Neural progenitor cell (in vitro differentiated cells): ENCODE measurements at regions not wholly inside any gene's neighbourhood (a gene's known extent, or its start where the extent isn't known, plus 50 kb on each side); places are given as distances from the start of the nearest gene placed in this dataset.

ENCODE experiments used
- DNase-seq: peaks from one replicate; pipeline ENCODE4 v3.0.0-alpha.2; 2016; ENCODE audit warnings: low spot score
- H2AFZ ChIP-seq: fragments of 200-600 bp; sonication (generic); replicated peaks from 2 replicates; pipeline ENCODE4 v1.6.1; 2016; ENCODE audit warnings: antibody characterized with exemption
- H3F3A ChIP-seq: fragments of 200-600 bp; sonication (generic); 2 replicates; pipeline ENCODE4 v1.6.1; 2016; ENCODE audit warnings: antibody characterized with exemption, low read depth
- H3K27ac ChIP-seq: fragments of 200-600 bp; sonication (generic); 2 replicates; pipeline ENCODE4 v1.5.1; 2016; ENCODE audit warnings: mild to moderate bottlenecking
- H3K27me3 ChIP-seq: fragments of 200-600 bp; sonication (generic); 2 replicates; pipeline ENCODE4 v1.6.1; 2016; ENCODE audit warnings: mild to moderate bottlenecking, moderate library complexity
- H3K36me3 ChIP-seq: fragments of 200-600 bp; sonication (generic); 2 replicates; pipeline ENCODE4 v1.5.1; 2016
- H3K4me1 ChIP-seq: fragments of 200-600 bp; sonication (generic); 2 replicates; pipeline ENCODE4 v1.6.1; 2016; ENCODE audit warnings: mixed run types
- H3K4me2 ChIP-seq: fragments of 200-600 bp; sonication (generic); 2 replicates; pipeline ENCODE4 v1.6.1; 2016
- H3K4me3 ChIP-seq: fragments of 200-600 bp; sonication (generic); 2 replicates; pipeline ENCODE4 v1.5.1; 2016
- H3K79me2 ChIP-seq: fragments of 200-600 bp; sonication (generic); 2 replicates; pipeline ENCODE4 v1.6.1; 2016; ENCODE audit warnings: low read depth
- H3K9ac ChIP-seq: fragments of 200-600 bp; sonication (generic); 2 replicates; pipeline ENCODE4 v1.6.1; 2016
- H3K9me3 ChIP-seq: fragments of 200-600 bp; sonication (generic); 2 replicates; pipeline ENCODE4 v1.5.1; 2016; ENCODE audit warnings: low read depth
- H4K20me1 ChIP-seq: fragments of 200-600 bp; sonication (generic); 2 replicates; pipeline ENCODE4 v1.6.1; 2016; ENCODE audit warnings: low read depth
- H3K27ac Mint-ChIP-seq: 3 replicates; pipeline ENCODE4 v1.8.0; 2021; ENCODE audit warnings: mixed read lengths
- H3K27me3 Mint-ChIP-seq: 2 replicates; pipeline ENCODE4 v1.8.0; 2022; ENCODE audit warnings: low read depth, mild to moderate bottlenecking, inconsistent platforms, moderate library complexity, mixed read lengths; ENCODE audit not compliant: insufficient read depth
- H3K36me3 Mint-ChIP-seq: 3 replicates; pipeline ENCODE4 v1.8.0; 2021; ENCODE audit warnings: mixed read lengths
- H3K4me1 Mint-ChIP-seq: 3 replicates; pipeline ENCODE4 v1.8.0; 2021; ENCODE audit warnings: mixed read lengths
- H3K4me3 Mint-ChIP-seq: 3 replicates; pipeline ENCODE4 v1.8.0; 2021; ENCODE audit warnings: mild to moderate bottlenecking, moderate library complexity, mixed read lengths
- H3K9me3 Mint-ChIP-seq: 3 replicates; pipeline ENCODE4 v1.8.0; 2020; ENCODE audit warnings: mixed read lengths
- EZH2 ChIP-seq: fragments of 200-600 bp; sonication (generic); IDR thresholded peaks from 2 replicates; pipeline ENCODE4 v1.6.1; 2017; ENCODE audit warnings: antibody characterized with exemption, mild to moderate bottlenecking, moderate library complexity
- EZH2phosphoT487 ChIP-seq: fragments of 200-600 bp; sonication (generic); IDR thresholded peaks from 2 replicates; pipeline ENCODE4 v1.6.1; 2017; ENCODE audit warnings: antibody characterized with exemption
- TF ChIP-seq, protein P1 (sequence below): fragments of 200-600 bp; sonication (generic); IDR thresholded peaks from 2 replicates; pipeline ENCODE4 v1.5.1; 2017; ENCODE audit warnings: antibody characterized with exemption, mild to moderate bottlenecking

DNA sequence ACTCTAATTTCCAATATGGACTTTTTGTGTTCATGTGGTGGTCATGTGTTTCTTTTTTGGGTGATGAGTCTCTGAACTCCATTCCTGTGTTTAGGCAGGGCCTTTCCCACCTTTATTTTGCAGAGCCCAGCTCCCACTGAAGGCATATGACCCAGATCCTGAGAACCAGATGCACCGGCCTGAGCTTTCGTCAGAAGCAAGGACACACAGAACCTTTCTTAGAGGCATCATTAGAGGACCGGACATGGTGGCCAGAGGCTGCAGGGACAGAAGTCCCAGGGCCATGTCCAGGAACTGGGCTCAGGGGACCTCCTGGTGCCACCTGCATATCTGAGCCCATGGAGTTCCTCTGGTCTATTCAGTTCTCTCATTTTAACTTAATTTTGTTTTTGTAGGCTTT lies 200.9 kb upstream of the ZNF32 start:
- no peak overlapping the region for H3K4me3 Mint-ChIP-seq

DNA sequence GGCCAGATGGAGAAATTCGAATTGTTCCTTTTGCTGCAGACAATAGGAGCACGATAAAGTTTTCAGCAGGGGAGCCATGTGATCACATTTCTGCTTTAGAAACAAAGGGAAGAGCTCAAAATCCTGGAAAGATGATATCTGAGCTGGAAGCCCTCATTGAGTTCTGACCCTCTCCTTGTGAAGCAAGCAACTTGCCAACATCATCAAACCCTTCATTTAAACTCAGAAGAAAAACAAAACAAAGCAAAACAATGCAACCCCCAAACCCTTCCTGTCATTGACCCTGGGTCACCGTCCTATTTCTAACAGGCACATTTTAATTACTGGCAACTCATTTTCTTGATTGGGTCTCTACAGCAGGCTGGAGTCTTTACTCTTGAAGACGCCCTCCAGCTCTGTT lies 198.3 kb upstream of the ZNF32 start:
- Mint-ChIP-seq H3K4me3 (no peak overlapping the region), H3K27me3 (peaks cover 4% of the 10 kb centered on the region), H3K4me1 (peaks cover 3% of the 10 kb centered on the region), H3K9me3 (peaks cover 2% of the 10 kb centered on the region), H3K27ac (no peak overlapping the region), H3K36me3 (no peaks in the 10 kb centered on the region)
- no peak overlapping the region for H3K9ac ChIP-seq
- no peaks in the 10 kb centered on the region for H3F3A ChIP-seq
- TF ChIP-seq, protein P1, sequence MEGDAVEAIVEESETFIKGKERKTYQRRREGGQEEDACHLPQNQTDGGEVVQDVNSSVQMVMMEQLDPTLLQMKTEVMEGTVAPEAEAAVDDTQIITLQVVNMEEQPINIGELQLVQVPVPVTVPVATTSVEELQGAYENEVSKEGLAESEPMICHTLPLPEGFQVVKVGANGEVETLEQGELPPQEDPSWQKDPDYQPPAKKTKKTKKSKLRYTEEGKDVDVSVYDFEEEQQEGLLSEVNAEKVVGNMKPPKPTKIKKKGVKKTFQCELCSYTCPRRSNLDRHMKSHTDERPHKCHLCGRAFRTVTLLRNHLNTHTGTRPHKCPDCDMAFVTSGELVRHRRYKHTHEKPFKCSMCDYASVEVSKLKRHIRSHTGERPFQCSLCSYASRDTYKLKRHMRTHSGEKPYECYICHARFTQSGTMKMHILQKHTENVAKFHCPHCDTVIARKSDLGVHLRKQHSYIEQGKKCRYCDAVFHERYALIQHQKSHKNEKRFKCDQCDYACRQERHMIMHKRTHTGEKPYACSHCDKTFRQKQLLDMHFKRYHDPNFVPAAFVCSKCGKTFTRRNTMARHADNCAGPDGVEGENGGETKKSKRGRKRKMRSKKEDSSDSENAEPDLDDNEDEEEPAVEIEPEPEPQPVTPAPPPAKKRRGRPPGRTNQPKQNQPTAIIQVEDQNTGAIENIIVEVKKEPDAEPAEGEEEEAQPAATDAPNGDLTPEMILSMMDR, result no peak
- TF ChIP-seq EZH2 (no peak), EZH2phosphoT487 (no peak)
- no peaks in the 10 kb centered on the region for H3K36me3 ChIP-seq
- no peaks in the 10 kb centered on the region for H3K27me3 ChIP-seq
- H3K9me3 ChIP-seq, result no peaks in the 10 kb centered on the region
- peaks cover 3% of the 10 kb centered on the region for H3K4me1 ChIP-seq
- no peaks in the 10 kb centered on the region for H3K79me2 ChIP-seq
- no peak for DNase-seq
- no peak overlapping the region for H3K4me3 ChIP-seq
- no peak overlapping the region for H3K4me2 ChIP-seq
- H2AFZ ChIP-seq, result no peak overlapping the region
- H3K27ac ChIP-seq, result no peak overlapping the region
- no peaks in the 10 kb centered on the region for H4K20me1 ChIP-seq

More for the DNA sequence above, 200.9 kb upstream of the ZNF32 start:
- Histone ChIP-seq H3K79me2 (no peaks in the 10 kb centered on the region), H3K4me3 (no peak overlapping the region), H3K27ac (no peak overlapping the region), H3K4me2 (no peak overlapping the region), H3K9ac (no peak overlapping the region), H3K9me3 (no peaks in the 10 kb centered on the region), H3F3A (no peaks in the 10 kb centered on the region), H4K20me1 (no peaks in the 10 kb centered on the region), H3K27me3 (no peaks in the 10 kb centered on the region), H3K4me1 (peaks cover 3% of the 10 kb centered on the region), H2AFZ (no peak overlapping the region), H3K36me3 (no peaks in the 10 kb centered on the region)
- H3K27ac Mint-ChIP-seq, result no peak overlapping the region
- no peak for DNase-seq
- no peak for TF ChIP-seq EZH2phosphoT487
- TF ChIP-seq, protein P1, result no peak
- TF ChIP-seq EZH2, result no peak
- no peaks in the 10 kb centered on the region for H3K36me3 Mint-ChIP-seq
- peaks cover 7% of the 10 kb centered on the region for H3K27me3 Mint-ChIP-seq
- H3K4me1 Mint-ChIP-seq, result no peaks in the 10 kb centered on the region
- H3K9me3 Mint-ChIP-seq, result no peaks in the 10 kb centered on the region

DNA sequence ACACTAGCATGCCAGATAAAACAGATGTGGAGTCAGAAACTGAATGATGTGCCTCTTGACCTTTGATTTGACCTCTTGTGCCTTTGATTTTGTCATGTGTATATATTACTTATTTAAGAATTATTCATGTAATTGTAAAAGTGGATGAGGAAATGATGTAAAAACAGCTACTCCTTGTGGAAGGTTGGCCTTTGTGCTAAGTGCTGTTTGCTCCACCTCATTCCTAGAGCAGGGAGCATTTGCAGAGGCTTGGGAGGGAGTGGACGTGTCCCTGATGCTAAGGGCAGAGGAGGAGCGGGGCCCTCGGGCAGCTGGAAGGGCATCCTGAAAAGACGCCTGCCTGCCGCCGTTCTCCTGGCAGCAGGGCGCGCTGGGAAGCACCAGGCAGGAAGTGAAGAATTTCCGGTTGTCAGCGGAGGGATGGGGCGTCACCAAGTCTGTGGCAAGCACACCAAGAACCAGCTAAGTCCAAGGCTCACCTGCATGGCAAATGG lies 197.6 kb upstream of the ZNF32 start:
- no peaks in the 10 kb centered on the region for H3K79me2 ChIP-seq
- Mint-ChIP-seq H3K4me3 (no peak overlapping the region), H3K4me1 (peaks cover 3% of the 10 kb centered on the region), H3K9me3 (peaks cover 2% of the 10 kb centered on the region), H3K27me3 (peaks cover 4% of the 10 kb centered on the region), H3K36me3 (no peaks in the 10 kb centered on the region), H3K27ac (no peak overlapping the region)
- H3K36me3 ChIP-seq, result no peaks in the 10 kb centered on the region
- no peak overlapping the region for H3K9ac ChIP-seq
- no peak for TF ChIP-seq EZH2phosphoT487
- no peak for TF ChIP-seq EZH2
- TF ChIP-seq, protein P1, result no peak
- no peaks in the 10 kb centered on the region for H3F3A ChIP-seq
- H3K4me2 ChIP-seq, result no peak overlapping the region
- H3K9me3 ChIP-seq, result no peaks in the 10 kb centered on the region
- DNase-seq, result no peak
- H3K4me1 ChIP-seq, result peaks cover 3% of the 10 kb centered on the region
- no peak overlapping the region for H2AFZ ChIP-seq
- H3K4me3 ChIP-seq, result no peak overlapping the region
- no peak overlapping the region for H3K27ac ChIP-seq
- no peaks in the 10 kb centered on the region for H4K20me1 ChIP-seq
- no peaks in the 10 kb centered on the region for H3K27me3 ChIP-seq
